ENCODE measurements at regions not wholly inside any gene's neighbourhood (a gene's known extent, or its start where the extent isn't known, plus 50 kb on each side); places are given as distances from the start of the nearest gene placed in this dataset.

DNA sequence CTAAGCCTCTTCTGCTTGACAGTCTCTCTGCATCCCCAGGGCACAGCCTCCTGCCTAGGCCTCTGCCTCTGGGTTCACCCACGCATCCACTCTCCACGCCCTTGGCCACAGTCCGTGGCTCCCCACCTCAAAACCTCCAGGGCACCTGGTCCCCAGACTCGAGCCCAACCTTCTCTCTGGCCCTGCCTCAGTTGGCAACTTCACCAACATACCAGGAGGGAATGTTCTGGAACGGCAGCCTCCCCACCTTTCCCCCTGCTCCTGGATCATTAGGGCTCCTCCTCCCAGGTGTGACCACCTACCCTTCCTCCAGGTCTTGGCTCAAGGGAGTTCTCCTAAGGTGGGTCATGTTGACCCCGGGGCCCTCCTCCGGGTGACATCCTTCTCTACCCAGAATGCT is 69.1 kb downstream of the SOX1 start:
- Histone ChIP-seq H3K4me3 (ENCODE audit: low read depth, low read length) (no peak overlapping the region), H3K9me3 (ENCODE audit: control insufficient read depth, insufficient read depth, low read depth, low read length) (no peaks in the 10 kb centered on the region), H3K9ac (ENCODE audit: low read length) (no peak overlapping the region), H3K27me3 (ENCODE audit: control insufficient read depth, insufficient read depth, low read length) (peaks cover 21% of the 10 kb centered on the region; the same call in 1 of the 2 replicates), H3K27ac (ENCODE audit: low read depth, low read length) (no peak overlapping the region), H3K4me1 (ENCODE audit: control insufficient read depth, insufficient read depth, low read length) (0 out of 2 replicates have a peak, but pooled peaks cover 1% of the 10 kb centered on the region), H3K36me3 (ENCODE audit: control insufficient read depth, insufficient read depth, low read length) (no peaks in the 10 kb centered on the region)

- no peak overlapping the region for H3K4me3 ChIP-seq (ENCODE audit: low read depth, low read length)
- no peaks in the 10 kb centered on the region for H3K4me1 ChIP-seq (ENCODE audit: control insufficient read depth, insufficient read depth, low read length)
- H3K9ac ChIP-seq (ENCODE audit: low read length): no peak overlapping the region
- H3K27ac ChIP-seq (ENCODE audit: low read depth, low read length): no peak overlapping the region
- no peaks in the 10 kb centered on the region for H3K36me3 ChIP-seq (ENCODE audit: control insufficient read depth, insufficient read depth, low read length)
- H3K27me3 ChIP-seq (ENCODE audit: control insufficient read depth, insufficient read depth, low read length): peaks cover 17% of the 10 kb centered on the region; the same call in 1 of the 2 replicates
- no peaks in the 10 kb centered on the region for H3K9me3 ChIP-seq (ENCODE audit: control insufficient read depth, insufficient read depth, low read depth, low read length)
Observed at GRCh38 chr13:112137144-112137543, 70.2 kb downstream of the SOX1 start.

DNA sequence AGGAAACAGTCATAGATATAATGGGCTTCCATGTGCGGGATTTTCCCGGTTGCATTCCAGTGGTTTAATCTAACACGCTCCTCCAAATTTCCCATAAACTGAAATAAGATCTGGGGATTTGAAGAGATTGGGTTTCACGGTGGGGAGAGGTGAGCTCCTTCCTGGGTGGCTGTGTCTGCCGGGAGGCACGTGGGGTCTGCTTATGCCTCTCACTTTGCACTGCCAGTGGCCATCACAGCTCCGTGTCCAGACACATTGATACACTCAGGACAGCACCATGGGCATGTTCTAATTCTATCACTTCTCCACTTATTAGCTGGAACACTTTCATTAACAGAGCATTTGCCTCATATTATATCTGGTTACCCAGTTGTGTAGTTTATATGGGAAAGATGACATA is 73.4 kb downstream of the SOX1 start:
- H3K4me1 ChIP-seq (ENCODE audit: control insufficient read depth, insufficient read depth, low read length): no peaks in the 10 kb centered on the region
- H3K27ac ChIP-seq (ENCODE audit: low read depth, low read length): no peak overlapping the region
- peaks cover 4% of the 10 kb centered on the region; the same call in 1 of the 2 replicates for H3K27me3 ChIP-seq (ENCODE audit: control insufficient read depth, insufficient read depth, low read length)
- no peak overlapping the region for H3K9ac ChIP-seq (ENCODE audit: low read length)
- H3K4me3 ChIP-seq (ENCODE audit: low read depth, low read length): no peak overlapping the region
- no peaks in the 10 kb centered on the region for H3K9me3 ChIP-seq (ENCODE audit: control insufficient read depth, insufficient read depth, low read depth, low read length)
- H3K36me3 ChIP-seq (ENCODE audit: control insufficient read depth, insufficient read depth, low read length): no peaks in the 10 kb centered on the region

DNA sequence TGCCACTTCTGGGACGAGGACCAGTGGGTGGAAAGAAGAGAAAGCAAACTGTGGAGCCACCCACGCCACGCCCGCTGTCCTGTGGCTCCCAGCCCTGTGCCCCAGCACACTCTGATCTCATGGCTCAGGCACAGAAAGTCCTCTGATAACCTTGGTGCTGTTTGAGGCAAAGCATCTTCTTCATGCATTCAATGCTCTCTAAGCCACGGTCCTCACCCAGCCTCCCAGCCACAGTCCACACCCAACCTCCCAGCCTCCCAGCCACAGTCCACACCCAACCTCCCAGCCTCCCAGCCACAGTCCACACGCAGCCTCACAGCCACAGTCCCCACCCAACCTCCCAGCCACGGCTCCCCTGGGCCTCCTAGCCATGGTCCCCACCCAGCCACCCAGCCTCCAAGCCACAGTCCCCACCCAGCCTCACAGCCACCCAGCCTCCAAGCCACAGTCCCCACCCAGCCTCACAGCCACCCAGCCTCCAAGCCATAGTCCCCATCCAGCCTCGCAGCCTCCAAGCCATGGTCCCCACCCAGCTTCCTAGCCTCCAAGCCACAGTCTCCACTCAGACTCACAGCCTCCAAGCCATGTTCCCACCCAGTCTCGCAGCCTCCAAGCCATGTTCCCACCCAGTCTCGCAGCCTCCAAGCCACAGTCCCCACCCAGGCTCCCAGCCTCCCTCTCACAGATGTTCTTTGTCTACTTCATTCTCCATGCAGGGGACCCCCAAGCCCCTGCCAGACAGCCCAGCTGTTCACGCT is 74.9 kb downstream of the SOX1 start:
- Histone ChIP-seq H3K27me3 (ENCODE audit: control insufficient read depth, insufficient read depth, low read length) (peaks cover 3% of the 10 kb centered on the region; the same call in 1 of the 2 replicates), H3K27ac (ENCODE audit: low read depth, low read length) (no peak overlapping the region), H3K4me1 (ENCODE audit: control insufficient read depth, insufficient read depth, low read length) (no peaks in the 10 kb centered on the region)

GRCh38 chr13:112142401-112142930 is 75.5 kb downstream of the SOX1 start:
- no peak overlapping the region for H3K9ac ChIP-seq (ENCODE audit: low read length)
- H3K27ac ChIP-seq (ENCODE audit: low read depth, low read length): no peak overlapping the region
- no peaks in the 10 kb centered on the region for H3K36me3 ChIP-seq (ENCODE audit: control insufficient read depth, insufficient read depth, low read length)
- no peak overlapping the region for H3K4me3 ChIP-seq (ENCODE audit: low read depth, low read length)
- H3K4me1 ChIP-seq (ENCODE audit: control insufficient read depth, insufficient read depth, low read length): no peaks in the 10 kb centered on the region
- no peaks in the 10 kb centered on the region for H3K9me3 ChIP-seq (ENCODE audit: control insufficient read depth, insufficient read depth, low read depth, low read length)
- H3K27me3 ChIP-seq (ENCODE audit: control insufficient read depth, insufficient read depth, low read length): no peaks in the 10 kb centered on the region; the same call in 1 of the 2 replicates

More for the DNA sequence above, 74.9 kb downstream of the SOX1 start:
- H3K9ac ChIP-seq (ENCODE audit: low read length): no peak overlapping the region
- H3K36me3 ChIP-seq (ENCODE audit: control insufficient read depth, insufficient read depth, low read length): no peaks in the 10 kb centered on the region
- H3K9me3 ChIP-seq (ENCODE audit: control insufficient read depth, insufficient read depth, low read depth, low read length): no peaks in the 10 kb centered on the region
- no peak overlapping the region for H3K4me3 ChIP-seq (ENCODE audit: low read depth, low read length)

GRCh38 chr13:112143046-112143752 is 76.2 kb downstream of the SOX1 start:
- Histone ChIP-seq H3K4me1 (ENCODE audit: control insufficient read depth, insufficient read depth, low read length) (no peaks in the 10 kb centered on the region), H3K9me3 (ENCODE audit: control insufficient read depth, insufficient read depth, low read depth, low read length) (no peaks in the 10 kb centered on the region), H3K9ac (ENCODE audit: low read length) (no peak overlapping the region), H3K4me3 (ENCODE audit: low read depth, low read length) (no peak overlapping the region), H3K36me3 (ENCODE audit: control insufficient read depth, insufficient read depth, low read length) (no peaks in the 10 kb centered on the region), H3K27me3 (ENCODE audit: control insufficient read depth, insufficient read depth, low read length) (no peaks in the 10 kb centered on the region; the same call in 1 of the 2 replicates), H3K27ac (ENCODE audit: low read depth, low read length) (no peak overlapping the region)

GRCh38 chr13:112143753-112144615 is 77.0 kb downstream of the SOX1 start:
- H3K4me3 ChIP-seq (ENCODE audit: low read depth, low read length): no peak overlapping the region
- no peaks in the 10 kb centered on the region for H3K9me3 ChIP-seq (ENCODE audit: control insufficient read depth, insufficient read depth, low read depth, low read length)

DNA sequence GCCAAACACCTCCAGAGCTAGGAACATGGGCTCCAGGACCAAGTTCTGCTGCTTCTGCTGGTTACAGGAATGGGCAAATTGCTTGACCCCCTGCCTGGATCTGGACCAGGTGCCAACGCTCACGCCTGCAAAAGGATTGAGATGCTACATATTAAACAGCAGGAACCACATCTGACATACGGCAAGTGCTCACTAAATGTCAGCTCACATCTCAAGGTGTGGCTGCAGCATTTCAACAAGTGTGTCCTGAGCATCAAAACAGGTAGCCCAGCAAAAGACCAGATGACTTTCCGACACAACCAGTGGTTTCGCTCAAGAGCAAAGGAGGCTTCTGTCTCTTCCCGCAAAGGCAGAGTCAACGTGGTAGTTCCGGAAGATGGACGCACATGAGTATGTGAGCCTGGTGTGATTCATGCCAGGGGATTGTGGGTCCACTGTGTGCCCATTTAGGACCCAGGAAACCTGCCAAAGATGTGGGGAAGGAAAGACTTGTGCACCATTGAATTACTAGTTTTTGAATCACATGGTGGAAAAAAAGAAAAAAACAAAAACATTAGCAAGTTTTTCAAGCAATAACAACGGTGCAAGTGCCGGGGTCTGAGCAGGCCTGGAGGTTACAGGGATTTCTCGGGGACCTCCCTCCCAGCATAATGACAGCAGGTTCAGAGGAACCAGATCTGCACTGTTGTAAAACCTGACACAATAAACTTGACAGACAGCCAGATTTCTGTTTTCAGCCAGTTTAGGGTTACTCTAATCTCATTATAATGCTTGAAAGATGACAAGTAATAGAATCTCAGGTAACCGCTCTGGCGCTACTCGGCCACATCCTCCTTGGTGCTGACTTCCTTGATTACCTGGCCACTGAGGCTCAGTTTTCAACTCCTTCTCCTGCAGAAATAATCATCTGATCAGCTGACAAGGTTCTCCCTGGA is 77.9 kb downstream of the SOX1 start:
- no peaks in the 10 kb centered on the region for H3K9me3 ChIP-seq (ENCODE audit: control insufficient read depth, insufficient read depth, low read depth, low read length)
- H3K4me1 ChIP-seq (ENCODE audit: control insufficient read depth, insufficient read depth, low read length): no peaks in the 10 kb centered on the region
- H3K36me3 ChIP-seq (ENCODE audit: control insufficient read depth, insufficient read depth, low read length): no peaks in the 10 kb centered on the region
- H3K27ac ChIP-seq (ENCODE audit: low read depth, low read length): no peak overlapping the region
- H3K4me3 ChIP-seq (ENCODE audit: low read depth, low read length): no peak overlapping the region
- no peak overlapping the region for H3K9ac ChIP-seq (ENCODE audit: low read length)
- H3K27me3 ChIP-seq (ENCODE audit: control insufficient read depth, insufficient read depth, low read length): no peaks in the 10 kb centered on the region; the same call in 1 of the 2 replicates

More at GRCh38 chr13:112143753-112144615, 77.0 kb downstream of the SOX1 start:
- Histone ChIP-seq H3K4me1 (ENCODE audit: control insufficient read depth, insufficient read depth, low read length) (no peaks in the 10 kb centered on the region), H3K27ac (ENCODE audit: low read depth, low read length) (no peak overlapping the region), H3K9ac (ENCODE audit: low read length) (no peak overlapping the region), H3K27me3 (ENCODE audit: control insufficient read depth, insufficient read depth, low read length) (no peaks in the 10 kb centered on the region; the same call in 1 of the 2 replicates), H3K36me3 (ENCODE audit: control insufficient read depth, insufficient read depth, low read length) (no peaks in the 10 kb centered on the region)

DNA sequence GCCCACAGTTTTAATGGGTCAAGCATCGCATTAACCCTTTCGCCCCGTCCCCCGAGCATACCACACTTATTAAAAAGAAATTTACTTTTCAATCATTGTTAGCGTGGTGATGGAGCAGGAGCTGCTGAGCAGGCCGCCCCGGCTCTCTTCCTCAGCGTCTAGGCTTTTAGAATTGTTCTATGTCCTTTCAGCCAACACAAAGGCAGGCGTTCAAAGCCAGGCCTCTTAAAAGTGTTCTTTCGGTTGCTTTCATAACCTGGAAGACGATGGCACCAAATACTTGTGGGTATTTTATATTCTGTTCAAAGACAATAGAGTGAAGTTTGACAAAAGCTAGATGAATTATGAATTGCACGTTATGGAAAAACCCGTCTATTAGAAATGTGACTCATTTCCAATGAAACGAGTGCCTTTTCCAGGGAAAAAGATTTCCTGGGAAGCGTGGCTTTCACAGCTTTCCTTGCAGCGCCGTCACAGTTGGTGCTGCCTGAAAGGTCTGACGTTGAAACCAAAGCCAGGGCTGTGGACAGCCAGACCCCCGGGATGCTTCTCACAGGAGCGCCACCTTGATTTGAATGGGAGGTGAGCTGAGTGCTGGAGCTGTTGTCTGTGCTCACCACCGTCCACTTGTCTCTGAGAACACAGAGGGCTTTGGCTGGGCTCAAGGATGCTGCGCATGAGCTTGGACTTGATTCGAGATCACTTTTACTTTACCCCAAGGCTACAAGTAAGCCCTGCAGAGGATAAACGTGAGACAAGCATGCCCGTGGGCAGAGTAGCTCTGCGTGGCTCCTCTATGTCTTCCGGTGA is 78.8 kb downstream of the SOX1 start:
- H3K27ac ChIP-seq (ENCODE audit: low read depth, low read length): no peak overlapping the region
- H3K4me1 ChIP-seq (ENCODE audit: control insufficient read depth, insufficient read depth, low read length): no peaks in the 10 kb centered on the region
- H3K9ac ChIP-seq (ENCODE audit: low read length): no peak overlapping the region
- H3K4me3 ChIP-seq (ENCODE audit: low read depth, low read length): no peak overlapping the region
- H3K36me3 ChIP-seq (ENCODE audit: control insufficient read depth, insufficient read depth, low read length): no peaks in the 10 kb centered on the region
- H3K27me3 ChIP-seq (ENCODE audit: control insufficient read depth, insufficient read depth, low read length): no peaks in the 10 kb centered on the region; the same call in 1 of the 2 replicates
- H3K9me3 ChIP-seq (ENCODE audit: control insufficient read depth, insufficient read depth, low read depth, low read length): no peaks in the 10 kb centered on the region

All from HUES6 (cell line).